Breast epithelium (tissue), 4 donors: ENCODE measurements at regions not wholly inside any gene's neighbourhood (a gene's known extent, or its start where the extent isn't known, plus 50 kb on each side); places are given as distances from the start of the nearest gene placed in this dataset.

ENCODE experiments used
- DNase-seq, 2 donors: peaks; one replicate each; pipeline ENCODE4 v3.0.0-alpha.2; 2019; ENCODE audit warnings: low spot score in 2 of 2
- H3K27ac ChIP-seq, 2 donors: fragments of 200-600 bp; sonication (generic) in 1 of 2; one replicate each; pipeline ENCODE4 v1.5.1; 2016 to 2019; ENCODE audit warnings: mild to moderate bottlenecking in 1 of 2
- H3K27me3 ChIP-seq, 2 donors: fragments of 200-600 bp; sonication (generic) in 1 of 2; one replicate each; pipeline versions ENCODE4 v1.5.1 to v1.6.0; 2017 to 2019; ENCODE audit warnings: control low read depth in 1 of 2, mild to moderate bottlenecking in 1 of 2
- H3K36me3 ChIP-seq: fragments of 200-600 bp; one replicate; pipeline ENCODE4 v1.5.1; 2019
- H3K4me1 ChIP-seq, 2 donors: fragments of 200-600 bp; sonication (generic); one replicate each; pipeline ENCODE4 v1.5.1; 2016 to 2019; ENCODE audit warnings: control low read depth in 1 of 2
- H3K4me3 ChIP-seq, 3 donors: fragments of 200-600 bp; sonication (generic); 1 replicate in 2 of 3; 2 replicates in 1 of 3; pipeline ENCODE4 v1.5.1; 2016 to 2019; ENCODE audit warnings: mild to moderate bottlenecking in 3 of 3, moderate library complexity in 2 of 3
- H3K9me3 ChIP-seq, 2 donors: fragments of 200-600 bp; sonication (generic) in 1 of 2; one replicate each; pipeline ENCODE4 v1.5.1; 2016 to 2019; ENCODE audit warnings: control low read depth in 1 of 2
- CTCF ChIP-seq, 3 donors: fragments of 450-650 bp; IDR thresholded peaks; one replicate each; pipeline ENCODE4 v1.5.1; 2016 to 2017; ENCODE audit warnings: antibody characterized with exemption in 3 of 3, mild to moderate bottlenecking in 3 of 3, moderate library complexity in 3 of 3
- POLR2A ChIP-seq: fragments of 450-650 bp; IDR thresholded peaks from one replicate; pipeline ENCODE4 v1.6.1; 2016; ENCODE audit warnings: antibody characterized with exemption, mild to moderate bottlenecking, moderate library complexity
- POLR2AphosphoS5 ChIP-seq, 3 donors: sonication (generic); formaldehyde crosslinking; IDR thresholded peaks; one replicate each; pipeline ENCODE4 v1.6.1; 2017; ENCODE audit warnings: antibody characterized with exemption in 3 of 3
- intact Hi-C: fragments of 100-400 bp; cut with DNase I; formaldehyde crosslinking; loops from one replicate; pipeline ENCODE4 v1.15.1; 2023; ENCODE audit warnings: low total_unique reads

- no peaks in the 10 kb centered on the region for H3K27me3 ChIP-seq
- no peaks in the 10 kb centered on the region for H3K4me1 ChIP-seq
- H3K36me3 ChIP-seq, result no peaks in the 10 kb centered on the region
- intact Hi-C loops, result no loop called here
- no peaks in the 10 kb centered on the region for H3K9me3 ChIP-seq
- no peak overlapping the region for H3K4me3 ChIP-seq
- no peak overlapping the region for H3K27ac ChIP-seq
- DNase-seq, result no peak
- TF ChIP-seq POLR2A, result no peak
- TF ChIP-seq POLR2AphosphoS5 (IDR thresholded peaks at IDR 0.05), result no peak
- no peak for TF ChIP-seq CTCF (IDR thresholded peaks at IDR 0.05)
These were observed 152.2 kb upstream of the PRR20A start for GRCh38 chr13:56988543-56988942.

GRCh38 chr13:57003682-57004081 lies 137.0 kb upstream of the PRR20A start:
- H3K27me3 ChIP-seq, result no peaks in the 10 kb centered on the region
- no peaks in the 10 kb centered on the region for H3K9me3 ChIP-seq
- intact Hi-C loops, result no loop called here
- no peak for DNase-seq
- no peak overlapping the region for H3K27ac ChIP-seq
- no peaks in the 10 kb centered on the region for H3K4me1 ChIP-seq
- TF ChIP-seq CTCF (IDR thresholded peaks at IDR 0.05) (no peak), POLR2A (no peak), POLR2AphosphoS5 (IDR thresholded peaks at IDR 0.05) (no peak)
- H3K36me3 ChIP-seq, result no peaks in the 10 kb centered on the region
- H3K4me3 ChIP-seq, result no peak overlapping the region

GRCh38 chr13:57017357-57017756 lies 123.4 kb upstream of the PRR20A start:
- intact Hi-C loops, result loop anchor here (10.0 kb wide), 1 partner anchor 1157 kb away; no protein-coding TSS in a partner anchor
- no peak for DNase-seq
- no peak for TF ChIP-seq POLR2A
- TF ChIP-seq POLR2AphosphoS5 (IDR thresholded peaks at IDR 0.05), result no peak
- no peak for TF ChIP-seq CTCF (IDR thresholded peaks at IDR 0.05)
- Histone ChIP-seq H3K36me3 (no peaks in the 10 kb centered on the region), H3K9me3 (no peaks in the 10 kb centered on the region), H3K27me3 (no peaks in the 10 kb centered on the region), H3K27ac (no peak overlapping the region), H3K4me3 (no peak overlapping the region), H3K4me1 (no peaks in the 10 kb centered on the region)

- intact Hi-C loops, result loop anchor here (10.0 kb wide), 1 partner anchor 1156 kb away; no protein-coding TSS in a partner anchor
- no peaks in the 10 kb centered on the region for H3K27me3 ChIP-seq
These were observed 121.8 kb upstream of the PRR20A start for GRCh38 chr13:57018915-57019314.

GRCh38 chr13:57030671-57031070 lies 110.0 kb upstream of the PRR20A start:
- TF ChIP-seq POLR2AphosphoS5 (IDR thresholded peaks at IDR 0.05), result no peak
- no peak for TF ChIP-seq POLR2A
- TF ChIP-seq CTCF (IDR thresholded peaks at IDR 0.05), result no peak

More at GRCh38 chr13:57018915-57019314, 121.8 kb upstream of the PRR20A start:
- DNase-seq, result no peak
- Histone ChIP-seq H3K4me3 (no peak overlapping the region), H3K4me1 (no peaks in the 10 kb centered on the region), H3K27ac (no peak overlapping the region), H3K9me3 (peaks cover 0 to 3% of the 10 kb centered on the region in 2 donors), H3K36me3 (no peaks in the 10 kb centered on the region)
- TF ChIP-seq POLR2AphosphoS5 (IDR thresholded peaks at IDR 0.05), result no peak
- TF ChIP-seq POLR2A, result no peak
- no peak for TF ChIP-seq CTCF (IDR thresholded peaks at IDR 0.05)

More at GRCh38 chr13:57030671-57031070, 110.0 kb upstream of the PRR20A start:
- no peaks in the 10 kb centered on the region for H3K36me3 ChIP-seq
- peaks cover 0 to 14% of the 10 kb centered on the region in 2 donors for H3K9me3 ChIP-seq
- no peaks in the 10 kb centered on the region for H3K4me1 ChIP-seq
- no peaks in the 10 kb centered on the region for H3K27me3 ChIP-seq
- H3K27ac ChIP-seq, result no peak overlapping the region
- intact Hi-C loops, result no loop called here
- DNase-seq, result no peak
- H3K4me3 ChIP-seq, result no peak overlapping the region
